ENCODE measurements at regions not wholly inside any gene's neighbourhood (a gene's known extent, or its start where the extent isn't known, plus 50 kb on each side); places are given as distances from the start of the nearest gene placed in this dataset.

- no peak for DNase-seq (ENCODE audit: low read depth, low spot score)
- no peak overlapping the region for H3K27ac ChIP-seq (ENCODE audit: low read depth, low read length)
- H3K9me3 ChIP-seq (ENCODE audit: control insufficient read depth, insufficient read depth, low read length): no peaks in the 10 kb centered on the region
- POLR2A ChIA-PET: no interaction called here
- H3K27me3 ChIP-seq (ENCODE audit: control insufficient read depth, insufficient read depth, low read length): no peaks in the 10 kb centered on the region
- H3K4me3 ChIP-seq (ENCODE audit: low read depth, low read length): no peak overlapping the region
- CTCF ChIA-PET: no interaction called here
- TF ChIP-seq CTCF (IDR thresholded peaks at IDR 0.05; ENCODE audit: low read depth, low read length): no peak
Observed at GRCh38 chr6:132868057-132868456, 53.7 kb downstream of the RPS12 start.

- TF ChIP-seq CTCF (IDR thresholded peaks at IDR 0.05; ENCODE audit: low read depth, low read length): no peak
- CTCF ChIA-PET: no interaction called here
- Histone ChIP-seq H3K9me3 (ENCODE audit: control insufficient read depth, insufficient read depth, low read length) (peaks cover 4% of the 10 kb centered on the region; the same call in 1 of the 2 replicates), H3K27me3 (ENCODE audit: control insufficient read depth, insufficient read depth, low read length) (no peaks in the 10 kb centered on the region), H3K27ac (ENCODE audit: low read depth, low read length) (no peak overlapping the region), H3K4me3 (ENCODE audit: low read depth, low read length) (no peak overlapping the region)
- DNase-seq (ENCODE audit: low read depth, low spot score): no peak
- POLR2A ChIA-PET: no interaction called here
Observed at GRCh38 chr6:132872923-132873322, 58.6 kb downstream of the RPS12 start.

GRCh38 chr6:132877003-132877402, 62.6 kb downstream of the RPS12 start:
- no peaks in the 10 kb centered on the region for H3K27me3 ChIP-seq (ENCODE audit: control insufficient read depth, insufficient read depth, low read length)
- no peak overlapping the region for H3K4me3 ChIP-seq (ENCODE audit: low read depth, low read length)
- H3K27ac ChIP-seq (ENCODE audit: low read depth, low read length): no peak overlapping the region
- peaks cover 4% of the 10 kb centered on the region; the same call in 1 of the 2 replicates for H3K9me3 ChIP-seq (ENCODE audit: control insufficient read depth, insufficient read depth, low read length)
- TF ChIP-seq CTCF (IDR thresholded peaks at IDR 0.05; ENCODE audit: low read depth, low read length): no peak
- CTCF ChIA-PET: no interaction called here
- POLR2A ChIA-PET: no interaction called here
- no peak for DNase-seq (ENCODE audit: low read depth, low spot score)

GRCh38 chr6:132887204-132887603, 72.8 kb downstream of the RPS12 start:
- POLR2A ChIA-PET: no interaction called here
- Histone ChIP-seq H3K4me3 (ENCODE audit: low read depth, low read length) (no peak overlapping the region), H3K27me3 (ENCODE audit: control insufficient read depth, insufficient read depth, low read length) (no peaks in the 10 kb centered on the region), H3K9me3 (ENCODE audit: control insufficient read depth, insufficient read depth, low read length) (no peaks in the 10 kb centered on the region; the same call in 1 of the 2 replicates), H3K27ac (ENCODE audit: low read depth, low read length) (no peak overlapping the region)
- no peak for DNase-seq (ENCODE audit: low read depth, low spot score)
- CTCF ChIA-PET: no interaction called here
- no peak for TF ChIP-seq CTCF (IDR thresholded peaks at IDR 0.05; ENCODE audit: low read depth, low read length)

- peak; percentile 24 for DNase-seq (ENCODE audit: low read depth, low spot score)
- H3K4me3 ChIP-seq (ENCODE audit: low read depth, low read length): no peak overlapping the region
- POLR2A ChIA-PET: no interaction called here
- H3K9me3 ChIP-seq (ENCODE audit: control insufficient read depth, insufficient read depth, low read length): no peaks in the 10 kb centered on the region; the same call in 1 of the 2 replicates
- CTCF ChIA-PET: no interaction called here
- no peak overlapping the region for H3K27ac ChIP-seq (ENCODE audit: low read depth, low read length)
- no peak for TF ChIP-seq CTCF (IDR thresholded peaks at IDR 0.05; ENCODE audit: low read depth, low read length)
- no peaks in the 10 kb centered on the region for H3K27me3 ChIP-seq (ENCODE audit: control insufficient read depth, insufficient read depth, low read length)
Observed at GRCh38 chr6:132888701-132889100, 74.3 kb downstream of the RPS12 start.

Data from AG04450 (cell line).